ENCODE measurements at regions not wholly inside any gene's neighbourhood (a gene's known extent, or its start where the extent isn't known, plus 50 kb on each side); places are given as distances from the start of the nearest gene placed in this dataset.

GRCh38 chr17:33385713-33386112 lies 92.6 kb upstream of the ASIC2 start:
- Histone ChIP-seq H3K36me3 (ENCODE audit: insufficient read depth, insufficient read length, low read length) (no peaks in the 10 kb centered on the region), H3K4me1 (ENCODE audit: insufficient read depth, insufficient read length) (no peaks in the 10 kb centered on the region), H3K4me3 (ENCODE audit: insufficient read length, low read depth) (no peak overlapping the region), H3K9ac (ENCODE audit: insufficient read length, low read depth) (no peak overlapping the region), H3K9me3 (ENCODE audit: insufficient read depth, low read length) (no peaks in the 10 kb centered on the region), H3K27me3 (ENCODE audit: insufficient read depth, insufficient read length) (no peaks in the 10 kb centered on the region)
- DNase-seq (ENCODE audit: low read depth, low spot score), result no peak
- TF ChIP-seq ZNF274 (IDR thresholded peaks at IDR 0.05; ENCODE audit: low read depth, low read length), result no peak
- no peak for TF ChIP-seq SUZ12 (IDR thresholded peaks at IDR 0.05; ENCODE audit: extremely low read depth, insufficient read depth, insufficient read length)
- TF ChIP-seq YY1 (IDR thresholded peaks at IDR 0.05; ENCODE audit: insufficient read depth, insufficient read length), result no peak

GRCh38 chr17:33387406-33387805 lies 94.3 kb upstream of the ASIC2 start:
- Histone ChIP-seq H3K9ac (ENCODE audit: insufficient read length, low read depth) (no peak overlapping the region), H3K27me3 (ENCODE audit: insufficient read depth, insufficient read length) (no peaks in the 10 kb centered on the region), H3K4me3 (ENCODE audit: insufficient read length, low read depth) (no peak overlapping the region), H3K36me3 (ENCODE audit: insufficient read depth, insufficient read length, low read length) (no peaks in the 10 kb centered on the region), H3K9me3 (ENCODE audit: insufficient read depth, low read length) (no peaks in the 10 kb centered on the region), H3K4me1 (ENCODE audit: insufficient read depth, insufficient read length) (no peaks in the 10 kb centered on the region)
- TF ChIP-seq ZNF274 (IDR thresholded peaks at IDR 0.05; ENCODE audit: low read depth, low read length) (no peak), SUZ12 (IDR thresholded peaks at IDR 0.05; ENCODE audit: extremely low read depth, insufficient read depth, insufficient read length) (no peak), YY1 (IDR thresholded peaks at IDR 0.05; ENCODE audit: insufficient read depth, insufficient read length) (no peak)
- DNase-seq (ENCODE audit: low read depth, low spot score), result no peak

GRCh38 chr17:33389504-33390135 lies 96.5 kb upstream of the ASIC2 start:
- TF ChIP-seq ZNF274 (IDR thresholded peaks at IDR 0.05; ENCODE audit: low read depth, low read length) (no peak), YY1 (IDR thresholded peaks at IDR 0.05; ENCODE audit: insufficient read depth, insufficient read length) (no peak), SUZ12 (IDR thresholded peaks at IDR 0.05; ENCODE audit: extremely low read depth, insufficient read depth, insufficient read length) (no peak)
- no peak overlapping the region for H3K4me3 ChIP-seq (ENCODE audit: insufficient read length, low read depth)
- no peaks in the 10 kb centered on the region for H3K27me3 ChIP-seq (ENCODE audit: insufficient read depth, insufficient read length)
- H3K4me1 ChIP-seq (ENCODE audit: insufficient read depth, insufficient read length), result no peaks in the 10 kb centered on the region
- DNase-seq (ENCODE audit: low read depth, low spot score), result no peak
- no peaks in the 10 kb centered on the region for H3K9me3 ChIP-seq (ENCODE audit: insufficient read depth, low read length)
- H3K36me3 ChIP-seq (ENCODE audit: insufficient read depth, insufficient read length, low read length), result no peaks in the 10 kb centered on the region
- no peak overlapping the region for H3K9ac ChIP-seq (ENCODE audit: insufficient read length, low read depth)

GRCh38 chr17:33390479-33391176 lies 97.5 kb upstream of the ASIC2 start:
- TF ChIP-seq ZNF274 (IDR thresholded peaks at IDR 0.05; ENCODE audit: low read depth, low read length) (no peak), YY1 (IDR thresholded peaks at IDR 0.05; ENCODE audit: insufficient read depth, insufficient read length) (no peak), SUZ12 (IDR thresholded peaks at IDR 0.05; ENCODE audit: extremely low read depth, insufficient read depth, insufficient read length) (no peak)
- Histone ChIP-seq H3K9ac (ENCODE audit: insufficient read length, low read depth) (no peak overlapping the region), H3K4me3 (ENCODE audit: insufficient read length, low read depth) (no peak overlapping the region), H3K27me3 (ENCODE audit: insufficient read depth, insufficient read length) (no peaks in the 10 kb centered on the region), H3K36me3 (ENCODE audit: insufficient read depth, insufficient read length, low read length) (no peaks in the 10 kb centered on the region), H3K4me1 (ENCODE audit: insufficient read depth, insufficient read length) (no peaks in the 10 kb centered on the region), H3K9me3 (ENCODE audit: insufficient read depth, low read length) (no peaks in the 10 kb centered on the region)
- DNase-seq (ENCODE audit: low read depth, low spot score), result no peak

- Histone ChIP-seq H3K36me3 (ENCODE audit: insufficient read depth, insufficient read length, low read length) (no peaks in the 10 kb centered on the region), H3K4me3 (ENCODE audit: insufficient read length, low read depth) (no peak overlapping the region), H3K27me3 (ENCODE audit: insufficient read depth, insufficient read length) (no peaks in the 10 kb centered on the region), H3K9ac (ENCODE audit: insufficient read length, low read depth) (no peak overlapping the region), H3K9me3 (ENCODE audit: insufficient read depth, low read length) (no peaks in the 10 kb centered on the region), H3K4me1 (ENCODE audit: insufficient read depth, insufficient read length) (no peaks in the 10 kb centered on the region)
- TF ChIP-seq YY1 (IDR thresholded peaks at IDR 0.05; ENCODE audit: insufficient read depth, insufficient read length) (no peak), ZNF274 (IDR thresholded peaks at IDR 0.05; ENCODE audit: low read depth, low read length) (no peak), SUZ12 (IDR thresholded peaks at IDR 0.05; ENCODE audit: extremely low read depth, insufficient read depth, insufficient read length) (no peak)
- no peak for DNase-seq (ENCODE audit: low read depth, low spot score)
Measured at GRCh38 chr17:33396818-33397217, 103.7 kb upstream of the ASIC2 start.

GRCh38 chr17:33398386-33398785 lies 105.3 kb upstream of the ASIC2 start:
- H3K27me3 ChIP-seq (ENCODE audit: insufficient read depth, insufficient read length), result no peaks in the 10 kb centered on the region
- no peaks in the 10 kb centered on the region for H3K9me3 ChIP-seq (ENCODE audit: insufficient read depth, low read length)
- H3K4me3 ChIP-seq (ENCODE audit: insufficient read length, low read depth), result no peak overlapping the region
- H3K9ac ChIP-seq (ENCODE audit: insufficient read length, low read depth), result no peak overlapping the region
- no peaks in the 10 kb centered on the region for H3K4me1 ChIP-seq (ENCODE audit: insufficient read depth, insufficient read length)
- DNase-seq (ENCODE audit: low read depth, low spot score), result no peak
- no peak for TF ChIP-seq SUZ12 (IDR thresholded peaks at IDR 0.05; ENCODE audit: extremely low read depth, insufficient read depth, insufficient read length)
- H3K36me3 ChIP-seq (ENCODE audit: insufficient read depth, insufficient read length, low read length), result no peaks in the 10 kb centered on the region

GRCh38 chr17:33401249-33401648 lies 108.2 kb upstream of the ASIC2 start:
- no peaks in the 10 kb centered on the region for H3K36me3 ChIP-seq (ENCODE audit: insufficient read depth, insufficient read length, low read length)
- DNase-seq (ENCODE audit: low read depth, low spot score), result no peak
- no peak overlapping the region for H3K4me3 ChIP-seq (ENCODE audit: insufficient read length, low read depth)
- no peaks in the 10 kb centered on the region for H3K27me3 ChIP-seq (ENCODE audit: insufficient read depth, insufficient read length)
- TF ChIP-seq ZNF274 (IDR thresholded peaks at IDR 0.05; ENCODE audit: low read depth, low read length) (no peak), YY1 (IDR thresholded peaks at IDR 0.05; ENCODE audit: insufficient read depth, insufficient read length) (no peak), SUZ12 (IDR thresholded peaks at IDR 0.05; ENCODE audit: extremely low read depth, insufficient read depth, insufficient read length) (no peak)
- H3K9me3 ChIP-seq (ENCODE audit: insufficient read depth, low read length), result no peaks in the 10 kb centered on the region
- no peaks in the 10 kb centered on the region for H3K4me1 ChIP-seq (ENCODE audit: insufficient read depth, insufficient read length)
- no peak overlapping the region for H3K9ac ChIP-seq (ENCODE audit: insufficient read length, low read depth)
